Spleen (tissue), 11 donors: ENCODE measurements at regions not wholly inside any gene's neighbourhood (a gene's known extent, or its start where the extent isn't known, plus 50 kb on each side); places are given as distances from the start of the nearest gene placed in this dataset.
A peak's percentile ranks its signal among the peaks of the same experiment; 100 is the strongest.

ENCODE experiments used
- DNase-seq: peaks from one replicate; pipeline ENCODE4 v3.0.0-alpha.2; 2020
- H3K27ac ChIP-seq, 8 donors: fragments of 200-600 bp; sonication (generic) in 7 of 8; 1 replicate in 4 of 8; 2 replicates in 4 of 8; pipeline versions ENCODE4 v1.5.0 to v1.8.0; 2016 to 2021; ENCODE audit warnings: inconsistent platforms in 4 of 8, mild to moderate bottlenecking in 4 of 8, moderate library complexity in 1 of 8
- H3K27me3 ChIP-seq, 7 donors: fragments of 200-600 bp; sonication (generic) in 6 of 7; replicated peaks in 1 of 7; 1 replicate in 4 of 7; 2 replicates in 3 of 7; pipeline versions ENCODE4 v1.5.0 to v1.8.0; 2016 to 2021; ENCODE audit warnings: inconsistent platforms in 3 of 7, mild to moderate bottlenecking in 1 of 7
- H3K36me3 ChIP-seq, 6 donors: fragments of 200-600 bp; sonication (generic) in 5 of 6; 1 replicate in 4 of 6; 2 replicates in 2 of 6; pipeline versions ENCODE4 v1.5.0 to v1.8.0; 2016 to 2021; ENCODE audit warnings: inconsistent platforms in 2 of 6
- H3K4me1 ChIP-seq, 6 donors: fragments of 200-600 bp; sonication (generic) in 5 of 6; 1 replicate in 3 of 6; 2 replicates in 3 of 6; pipeline versions ENCODE4 v1.5.0 to v1.8.0; 2016 to 2021; ENCODE audit warnings: inconsistent platforms in 3 of 6
- H3K4me3 ChIP-seq, 8 donors: fragments of 200-600 bp; sonication (generic) in 7 of 8; 1 replicate in 4 of 8; 2 replicates in 4 of 8; pipeline versions ENCODE4 v1.5.0 to v1.8.0; 2016 to 2021; ENCODE audit warnings: inconsistent platforms in 4 of 8, mild to moderate bottlenecking in 4 of 8, moderate library complexity in 2 of 8
- H3K9me3 ChIP-seq, 8 donors: fragments of 200-600 bp; sonication (generic) in 7 of 8; 1 replicate in 4 of 8; 2 replicates in 4 of 8; pipeline versions ENCODE4 v1.5.0 to v1.8.0; 2016 to 2021; ENCODE audit warnings: inconsistent platforms in 4 of 8
- CTCF ChIP-seq, 11 experiments: fragments of 200-600 bp in 7 of 11; fragments of 450-650 bp in 4 of 11; sonication (generic) in 4 of 11; IDR thresholded peaks in 8 of 11; conservative IDR thresholded peaks in 3 of 11; 1 replicate in 7 of 11; 2 replicates in 4 of 11; pipeline versions ENCODE4 v1.4.0 to v1.8.0; 2016 to 2021; ENCODE audit warnings: antibody characterized with exemption in 11 of 11, inconsistent platforms in 4 of 11, mild to moderate bottlenecking in 1 of 11
- POLR2A ChIP-seq, 3 donors: fragments of 450-650 bp; IDR thresholded peaks; one replicate each; pipeline ENCODE4 v1.5.1; 2017; ENCODE audit warnings: antibody characterized with exemption in 3 of 3, mild to moderate bottlenecking in 1 of 3
- POLR2AphosphoS5 ChIP-seq, 3 donors: sonication (generic); formaldehyde crosslinking; IDR thresholded peaks; one replicate each; pipeline ENCODE4 v1.5.1; 2017; ENCODE audit warnings: antibody characterized with exemption in 3 of 3
- WGBS, 5 donors: extraction: QIAGEN DNeasy Blood & Tissue Kit in 3 of 5; methylation state at CpG; one replicate each; pipeline versions ENCODE4 v1.1.5 to v1.1.7; 2013 to 2018; 5-methylcytosine and 5-hydroxymethylcytosine counted together
- intact Hi-C: fragments of 100-400 bp; cut with DNase I; formaldehyde crosslinking; loops from one replicate; pipeline ENCODE4 v1.15.0; 2023; ENCODE audit warnings: low total_unique reads
- donor health status: healthy with polysubstance abuse.
- donor health status: DM: no; HTN: no; CAD: no; lungs with moderate emphysema.
- donor health status: DM: no; HTN: no; CAD: no.
- donor health status: Bipolar disorder and iron deficiency.
- donor health status: healthy.
- donor health status: DM: no; HTN: no; CAD: no.
- donor health status: DM: yes; HTN: yes; CAD: no.

DNA sequence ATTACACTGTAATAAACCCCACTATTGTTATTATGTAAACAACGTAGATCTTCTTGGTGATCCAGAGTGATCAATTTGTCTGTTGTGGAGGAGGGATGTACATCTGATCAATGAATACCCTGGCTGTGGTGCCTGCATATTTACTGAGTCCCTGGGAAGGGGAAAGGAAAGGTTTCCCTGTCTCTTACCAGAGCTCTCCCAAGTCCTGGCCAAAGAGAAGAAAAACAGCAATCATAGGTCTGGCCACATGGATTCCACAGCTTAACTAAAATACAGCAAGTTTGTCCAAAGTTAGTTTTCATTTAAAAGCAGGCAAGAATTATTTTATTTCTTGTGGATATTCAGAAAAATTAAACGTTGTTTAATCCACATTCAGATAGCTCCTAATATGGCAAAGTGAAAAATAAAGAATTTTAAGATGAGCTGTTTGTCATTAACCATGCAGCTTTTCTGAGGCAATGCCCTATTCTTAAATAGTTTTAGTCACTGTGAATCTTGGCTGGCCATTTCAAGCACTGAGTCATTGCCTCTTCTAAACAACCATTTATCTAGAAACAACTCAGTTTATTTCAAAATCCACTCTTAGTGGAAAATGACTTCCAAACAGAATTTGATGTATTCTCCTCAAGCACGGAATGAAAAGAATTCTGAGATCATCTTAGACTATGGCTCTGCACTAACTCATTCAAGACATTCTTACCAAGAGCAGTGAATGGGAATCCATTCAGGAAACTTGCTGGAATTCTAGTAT, 1004.4 kb upstream of the CDH2 start:
- intact Hi-C loops = no loop called here
- no peak for TF ChIP-seq POLR2A (IDR thresholded peaks at IDR 0.05)
- TF ChIP-seq CTCF (IDR thresholded peaks at IDR 0.05 in 8 of 11, conservative IDR thresholded peaks at IDR 0.05 in 3 of 11) = no peak
- TF ChIP-seq POLR2AphosphoS5 (IDR thresholded peaks at IDR 0.05) = no peak
- no peak overlapping the region for H3K4me3 ChIP-seq
- no peaks in the 10 kb centered on the region for H3K4me1 ChIP-seq
- no peak for DNase-seq
- H3K36me3 ChIP-seq = no peaks in the 10 kb centered on the region
- H3K27ac ChIP-seq = peak overlapping the region in 1 of 8 donors; percentile 25
- H3K27me3 ChIP-seq = no peaks in the 10 kb centered on the region
- H3K9me3 ChIP-seq = no peaks in the 10 kb centered on the region
- WGBS, 5 donors = 49 to 76% (median 65%) methylated on average over 3 of the region's 3 CpGs

DNA sequence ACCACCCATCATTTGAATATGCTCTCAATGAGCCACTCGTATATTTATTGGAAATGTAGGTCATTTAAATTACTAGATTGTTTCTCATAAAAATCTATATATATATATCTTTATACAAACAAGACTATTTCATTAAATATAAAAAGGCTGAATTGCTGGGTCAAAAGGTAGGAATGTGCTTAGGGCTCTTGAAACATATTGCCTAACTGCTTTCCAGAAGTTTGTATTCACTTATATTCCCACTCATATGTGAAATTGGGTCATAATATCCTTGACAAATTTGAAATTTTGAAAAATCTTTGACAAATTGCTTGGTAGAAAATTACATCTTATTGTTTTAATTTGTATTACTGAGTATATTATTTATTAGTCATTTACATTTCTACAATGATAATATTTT, 999.8 kb upstream of the CDH2 start:
- no peaks in the 10 kb centered on the region for H3K36me3 ChIP-seq
- intact Hi-C loops = no loop called here
- no peaks in the 10 kb centered on the region for H3K4me1 ChIP-seq
- TF ChIP-seq CTCF (IDR thresholded peaks at IDR 0.05 in 8 of 11, conservative IDR thresholded peaks at IDR 0.05 in 3 of 11) (no peak), POLR2A (IDR thresholded peaks at IDR 0.05) (no peak), POLR2AphosphoS5 (IDR thresholded peaks at IDR 0.05) (no peak)
- WGBS, 5 donors = 69 to 84% (median 81%) methylated on average over 1 of the region's 1 CpG
- no peaks in the 10 kb centered on the region for H3K27me3 ChIP-seq
- no peak overlapping the region for H3K27ac ChIP-seq
- H3K9me3 ChIP-seq = no peaks in the 10 kb centered on the region
- no peak overlapping the region for H3K4me3 ChIP-seq
- no peak for DNase-seq

DNA sequence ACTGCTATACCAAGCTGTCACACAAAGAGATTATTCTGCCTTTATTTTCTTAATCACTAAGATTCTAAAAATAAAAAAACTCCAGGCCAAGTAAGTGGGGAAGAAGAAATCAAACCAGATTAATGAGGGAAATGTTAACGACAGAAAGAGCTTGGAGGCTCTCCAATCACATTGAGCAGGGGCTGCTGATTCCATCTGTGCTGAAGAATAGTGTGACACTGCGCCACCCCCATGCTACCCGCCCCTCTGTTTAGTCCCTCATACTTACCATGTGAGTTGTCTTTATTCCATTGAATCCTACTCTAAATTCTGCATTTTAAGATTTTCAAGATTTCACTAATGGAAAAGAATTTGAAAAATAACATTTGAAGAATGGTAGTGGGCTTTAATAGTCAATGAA, 998.0 kb upstream of the CDH2 start:
- WGBS, 5 donors = 69 to 81% (median 74%) methylated on average over 3 of the region's 3 CpGs
- Histone ChIP-seq H3K9me3 (no peaks in the 10 kb centered on the region), H3K4me3 (no peak overlapping the region), H3K27ac (no peak overlapping the region), H3K36me3 (no peaks in the 10 kb centered on the region), H3K27me3 (no peaks in the 10 kb centered on the region), H3K4me1 (no peaks in the 10 kb centered on the region)
- no peak for DNase-seq
- intact Hi-C loops = no loop called here
- no peak for TF ChIP-seq POLR2AphosphoS5 (IDR thresholded peaks at IDR 0.05)

- Histone ChIP-seq H3K27me3 (no peaks in the 10 kb centered on the region), H3K4me1 (no peaks in the 10 kb centered on the region), H3K36me3 (no peaks in the 10 kb centered on the region), H3K4me3 (no peak overlapping the region), H3K27ac (no peak overlapping the region), H3K9me3 (peaks cover 0 to 2% (median 0%) of the 10 kb centered on the region in 8 donors)
- no peak for DNase-seq
- no peak for TF ChIP-seq POLR2A (IDR thresholded peaks at IDR 0.05)
- TF ChIP-seq POLR2AphosphoS5 (IDR thresholded peaks at IDR 0.05) = no peak
- no peak for TF ChIP-seq CTCF (IDR thresholded peaks at IDR 0.05 in 8 of 11, conservative IDR thresholded peaks at IDR 0.05 in 3 of 11)
- intact Hi-C loops = no loop called here
- 44 to 76% (median 53%) methylated on average over 1 of the region's 1 CpG for WGBS, 5 donors
Measured at GRCh38 chr18:29172756-29173067, 995.8 kb upstream of the CDH2 start.
